ENCODE measurements at regions not wholly inside any gene's neighbourhood (a gene's known extent, or its start where the extent isn't known, plus 50 kb on each side); places are given as distances from the start of the nearest gene placed in this dataset.

- DNase-seq (ENCODE audit: low read depth) = no peak
- no peak for TF ChIP-seq CTCF (IDR thresholded peaks at IDR 0.05; ENCODE audit: low read length, missing control alignments)
- H3K4me3 ChIP-seq (replicated peaks; ENCODE audit: low read depth, low read length) = no peak overlapping the region
These were observed 66.7 kb upstream of the DBX1 start for GRCh38 chr11:20226933-20227332.

- TF ChIP-seq CTCF (IDR thresholded peaks at IDR 0.05; ENCODE audit: low read length, missing control alignments) = no peak
- no peak overlapping the region for H3K4me3 ChIP-seq (replicated peaks; ENCODE audit: low read depth, low read length)
- DNase-seq (ENCODE audit: low read depth) = no peak
These were observed 61.3 kb upstream of the DBX1 start for GRCh38 chr11:20221566-20221965.

GRCh38 chr11:20213790-20214189 is 53.5 kb upstream of the DBX1 start:
- H3K4me3 ChIP-seq (replicated peaks; ENCODE audit: low read depth, low read length) = no peak overlapping the region
- no peak for TF ChIP-seq CTCF (IDR thresholded peaks at IDR 0.05; ENCODE audit: low read length, missing control alignments)
- no peak for DNase-seq (ENCODE audit: low read depth)

DNA sequence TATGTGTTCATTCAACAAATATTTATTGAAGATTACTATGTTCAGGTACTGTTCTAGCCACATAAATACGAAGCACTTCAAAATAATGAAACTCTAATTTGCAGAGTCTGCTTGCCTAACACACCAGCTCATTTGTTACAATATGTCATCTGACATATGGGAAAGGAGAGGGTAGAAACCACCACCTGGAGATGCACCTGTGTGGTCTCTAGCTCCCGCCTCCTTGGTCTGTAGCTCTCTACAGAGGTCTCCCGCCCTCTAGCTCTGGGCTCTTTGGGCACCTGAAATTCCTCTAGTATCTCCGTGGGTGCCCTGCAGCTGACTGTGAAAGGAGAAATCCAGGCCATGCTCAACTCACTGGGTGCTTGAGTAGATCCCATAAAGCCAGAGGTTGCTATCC is 51.4 kb upstream of the DBX1 start:
- no peak overlapping the region for H3K4me3 ChIP-seq (replicated peaks; ENCODE audit: low read depth, low read length)
- TF ChIP-seq CTCF (IDR thresholded peaks at IDR 0.05; ENCODE audit: low read length, missing control alignments) = no peak
- no peak for DNase-seq (ENCODE audit: low read depth)

Measured in fibroblast of pulmonary artery (primary cell).